ENCODE measurements at regions not wholly inside any gene's neighbourhood (a gene's known extent, or its start where the extent isn't known, plus 50 kb on each side); places are given as distances from the start of the nearest gene placed in this dataset.

GRCh38 chr2:18083806-18084205 lies 205.3 kb downstream of the KCNS3 start:
- Histone ChIP-seq H3K36me3 (ENCODE audit: control insufficient read depth in 4 of 4, insufficient read depth in 4 of 4, low read length in 3 of 4) (no peaks in the 10 kb centered on the region), H3K4me3 (ENCODE audit: control insufficient read depth in 1 of 7, extremely low read depth in 1 of 7, insufficient read depth in 4 of 7, low read depth in 2 of 7, low read length in 6 of 7) (no peak overlapping the region), H3K4me1 (ENCODE audit: control extremely low read depth in 1 of 4, control insufficient read depth in 4 of 4, insufficient read depth in 4 of 4, low read length in 3 of 4) (no peaks in the 10 kb centered on the region), H3K27me3 (replicated peaks in 2 of 5; ENCODE audit: control insufficient read depth in 4 of 5, insufficient read depth in 5 of 5, low read length in 4 of 5) (no peaks in the 10 kb centered on the region), H3K9me3 (ENCODE audit: control extremely low read depth in 1 of 5, control insufficient read depth in 4 of 5, insufficient read depth in 2 of 5, low read depth in 1 of 5, low read length in 4 of 5) (no peaks in the 10 kb centered on the region), H3K27ac (ENCODE audit: insufficient read depth in 1 of 2, low read depth in 1 of 2, low read length in 2 of 2, poor library complexity in 1 of 2, severe bottlenecking in 2 of 2) (no peak overlapping the region)
- 67% methylated on average over 3 of the region's 3 CpGs for WGBS (ENCODE audit: insufficient coverage)
- no peak for DNase-seq
- POLR2A ChIA-PET, result no interaction called here
- CTCF ChIA-PET, result no interaction called here

- no peaks in the 10 kb centered on the region for H3K27me3 ChIP-seq (replicated peaks in 2 of 5; ENCODE audit: control insufficient read depth in 4 of 5, insufficient read depth in 5 of 5, low read length in 4 of 5)
- ChIA-PET CTCF (no interaction called here), POLR2A (no interaction called here)
- no peaks in the 10 kb centered on the region for H3K9me3 ChIP-seq (ENCODE audit: control extremely low read depth in 1 of 5, control insufficient read depth in 4 of 5, insufficient read depth in 2 of 5, low read depth in 1 of 5, low read length in 4 of 5)
- H3K36me3 ChIP-seq (ENCODE audit: control insufficient read depth in 4 of 4, insufficient read depth in 4 of 4, low read length in 3 of 4), result no peaks in the 10 kb centered on the region
- H3K27ac ChIP-seq (ENCODE audit: insufficient read depth in 1 of 2, low read depth in 1 of 2, low read length in 2 of 2, poor library complexity in 1 of 2, severe bottlenecking in 2 of 2), result no peak overlapping the region
- H3K4me1 ChIP-seq (ENCODE audit: control extremely low read depth in 1 of 4, control insufficient read depth in 4 of 4, insufficient read depth in 4 of 4, low read length in 3 of 4), result peaks cover 0 to 11% (median 6%) of the 10 kb centered on the region in 4 experiments
- DNase-seq, result no peak
- H3K4me3 ChIP-seq (ENCODE audit: control insufficient read depth in 1 of 7, extremely low read depth in 1 of 7, insufficient read depth in 4 of 7, low read depth in 2 of 7, low read length in 6 of 7), result no peak overlapping the region
- WGBS (ENCODE audit: insufficient coverage), result 83% methylated on average over 1 of the region's 2 CpGs
Observed at GRCh38 chr2:18078216-18078615, 199.7 kb downstream of the KCNS3 start.

GRCh38 chr2:18077704-18078103 lies 199.2 kb downstream of the KCNS3 start:
- H3K4me3 ChIP-seq (ENCODE audit: control insufficient read depth in 1 of 7, extremely low read depth in 1 of 7, insufficient read depth in 4 of 7, low read depth in 2 of 7, low read length in 6 of 7), result no peak overlapping the region
- ChIA-PET CTCF (no interaction called here), POLR2A (no interaction called here)
- no peaks in the 10 kb centered on the region for H3K9me3 ChIP-seq (ENCODE audit: control extremely low read depth in 1 of 5, control insufficient read depth in 4 of 5, insufficient read depth in 2 of 5, low read depth in 1 of 5, low read length in 4 of 5)
- H3K27me3 ChIP-seq (replicated peaks in 2 of 5; ENCODE audit: control insufficient read depth in 4 of 5, insufficient read depth in 5 of 5, low read length in 4 of 5), result no peaks in the 10 kb centered on the region
- peak; percentile 25 to 91 (median 80) for DNase-seq
- no peak overlapping the region for H3K27ac ChIP-seq (ENCODE audit: insufficient read depth in 1 of 2, low read depth in 1 of 2, low read length in 2 of 2, poor library complexity in 1 of 2, severe bottlenecking in 2 of 2)
- H3K36me3 ChIP-seq (ENCODE audit: control insufficient read depth in 4 of 4, insufficient read depth in 4 of 4, low read length in 3 of 4), result no peaks in the 10 kb centered on the region
- H3K4me1 ChIP-seq (ENCODE audit: control extremely low read depth in 1 of 4, control insufficient read depth in 4 of 4, insufficient read depth in 4 of 4, low read length in 3 of 4), result peaks cover 0 to 11% (median 6%) of the 10 kb centered on the region in 4 experiments
- no CpG with 5 or more reads among the region's 1 CpG for WGBS (ENCODE audit: insufficient coverage)

- Histone ChIP-seq H3K36me3 (ENCODE audit: control insufficient read depth in 4 of 4, insufficient read depth in 4 of 4, low read length in 3 of 4) (no peaks in the 10 kb centered on the region), H3K27ac (ENCODE audit: insufficient read depth in 1 of 2, low read depth in 1 of 2, low read length in 2 of 2, poor library complexity in 1 of 2, severe bottlenecking in 2 of 2) (no peak overlapping the region), H3K27me3 (replicated peaks in 2 of 5; ENCODE audit: control insufficient read depth in 4 of 5, insufficient read depth in 5 of 5, low read length in 4 of 5) (no peaks in the 10 kb centered on the region), H3K9me3 (ENCODE audit: control extremely low read depth in 1 of 5, control insufficient read depth in 4 of 5, insufficient read depth in 2 of 5, low read depth in 1 of 5, low read length in 4 of 5) (no peaks in the 10 kb centered on the region), H3K4me1 (ENCODE audit: control extremely low read depth in 1 of 4, control insufficient read depth in 4 of 4, insufficient read depth in 4 of 4, low read length in 3 of 4) (peaks cover 0 to 11% (median 6%) of the 10 kb centered on the region in 4 experiments), H3K4me3 (ENCODE audit: control insufficient read depth in 1 of 7, extremely low read depth in 1 of 7, insufficient read depth in 4 of 7, low read depth in 2 of 7, low read length in 6 of 7) (no peak overlapping the region)
- 100% methylated on average over 1 of the region's 1 CpG for WGBS (ENCODE audit: insufficient coverage)
- ChIA-PET POLR2A (no interaction called here), CTCF (no interaction called here)
- no peak for DNase-seq
Observed at GRCh38 chr2:18077231-18077630, 198.8 kb downstream of the KCNS3 start.

DNA sequence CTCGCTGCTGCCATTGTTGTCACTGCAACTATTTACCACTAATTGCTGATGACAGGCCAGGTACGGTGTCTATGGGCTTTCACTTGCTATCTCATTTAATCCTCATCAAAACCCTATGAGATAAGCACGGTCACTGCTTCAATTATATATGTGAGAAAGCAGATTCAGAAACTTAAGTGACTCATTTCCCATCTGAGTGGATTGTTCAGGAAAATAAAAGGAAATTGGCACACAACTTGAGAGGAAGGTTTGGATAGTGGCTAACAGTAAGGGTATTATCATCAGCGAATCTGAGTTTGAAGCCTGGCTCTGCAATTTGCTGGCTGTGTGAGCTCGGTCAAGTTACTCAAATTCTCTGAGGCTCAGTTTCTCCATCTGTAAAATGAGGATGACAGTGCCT lies 196.0 kb downstream of the KCNS3 start:
- ChIA-PET POLR2A (no interaction called here), CTCF (no interaction called here)
- Histone ChIP-seq H3K9me3 (ENCODE audit: control extremely low read depth in 1 of 5, control insufficient read depth in 4 of 5, insufficient read depth in 2 of 5, low read depth in 1 of 5, low read length in 4 of 5) (no peaks in the 10 kb centered on the region), H3K4me1 (ENCODE audit: control extremely low read depth in 1 of 4, control insufficient read depth in 4 of 4, insufficient read depth in 4 of 4, low read length in 3 of 4) (peaks cover 0 to 11% (median 6%) of the 10 kb centered on the region in 4 experiments), H3K36me3 (ENCODE audit: control insufficient read depth in 4 of 4, insufficient read depth in 4 of 4, low read length in 3 of 4) (no peaks in the 10 kb centered on the region), H3K27me3 (replicated peaks in 2 of 5; ENCODE audit: control insufficient read depth in 4 of 5, insufficient read depth in 5 of 5, low read length in 4 of 5) (peaks cover 0 to 7% (median 2%) of the 10 kb centered on the region in 5 experiments), H3K4me3 (ENCODE audit: control insufficient read depth in 1 of 7, extremely low read depth in 1 of 7, insufficient read depth in 4 of 7, low read depth in 2 of 7, low read length in 6 of 7) (no peak overlapping the region), H3K27ac (ENCODE audit: insufficient read depth in 1 of 2, low read depth in 1 of 2, low read length in 2 of 2, poor library complexity in 1 of 2, severe bottlenecking in 2 of 2) (no peak overlapping the region)
- 88% methylated on average over 2 of the region's 5 CpGs for WGBS (ENCODE audit: insufficient coverage)
- DNase-seq, result no peak

- no CpG with 5 or more reads among the region's 2 CpGs for WGBS (ENCODE audit: insufficient coverage)
- POLR2A ChIA-PET, result no interaction called here
- H3K27me3 ChIP-seq (replicated peaks in 2 of 5; ENCODE audit: control insufficient read depth in 4 of 5, insufficient read depth in 5 of 5, low read length in 4 of 5), result peaks cover 0 to 7% (median 3%) of the 10 kb centered on the region in 5 experiments
- no peak for DNase-seq
- H3K9me3 ChIP-seq (ENCODE audit: control extremely low read depth in 1 of 5, control insufficient read depth in 4 of 5, insufficient read depth in 2 of 5, low read depth in 1 of 5, low read length in 4 of 5), result no peaks in the 10 kb centered on the region
- H3K36me3 ChIP-seq (ENCODE audit: control insufficient read depth in 4 of 4, insufficient read depth in 4 of 4, low read length in 3 of 4), result no peaks in the 10 kb centered on the region
- H3K27ac ChIP-seq (ENCODE audit: insufficient read depth in 1 of 2, low read depth in 1 of 2, low read length in 2 of 2, poor library complexity in 1 of 2, severe bottlenecking in 2 of 2), result no peak overlapping the region
- peaks cover 0 to 11% (median 6%) of the 10 kb centered on the region in 4 experiments for H3K4me1 ChIP-seq (ENCODE audit: control extremely low read depth in 1 of 4, control insufficient read depth in 4 of 4, insufficient read depth in 4 of 4, low read length in 3 of 4)
- H3K4me3 ChIP-seq (ENCODE audit: control insufficient read depth in 1 of 7, extremely low read depth in 1 of 7, insufficient read depth in 4 of 7, low read depth in 2 of 7, low read length in 6 of 7), result no peak overlapping the region
- CTCF ChIA-PET, result no interaction called here
Observed at GRCh38 chr2:18073601-18074000, 195.1 kb downstream of the KCNS3 start.

DNA sequence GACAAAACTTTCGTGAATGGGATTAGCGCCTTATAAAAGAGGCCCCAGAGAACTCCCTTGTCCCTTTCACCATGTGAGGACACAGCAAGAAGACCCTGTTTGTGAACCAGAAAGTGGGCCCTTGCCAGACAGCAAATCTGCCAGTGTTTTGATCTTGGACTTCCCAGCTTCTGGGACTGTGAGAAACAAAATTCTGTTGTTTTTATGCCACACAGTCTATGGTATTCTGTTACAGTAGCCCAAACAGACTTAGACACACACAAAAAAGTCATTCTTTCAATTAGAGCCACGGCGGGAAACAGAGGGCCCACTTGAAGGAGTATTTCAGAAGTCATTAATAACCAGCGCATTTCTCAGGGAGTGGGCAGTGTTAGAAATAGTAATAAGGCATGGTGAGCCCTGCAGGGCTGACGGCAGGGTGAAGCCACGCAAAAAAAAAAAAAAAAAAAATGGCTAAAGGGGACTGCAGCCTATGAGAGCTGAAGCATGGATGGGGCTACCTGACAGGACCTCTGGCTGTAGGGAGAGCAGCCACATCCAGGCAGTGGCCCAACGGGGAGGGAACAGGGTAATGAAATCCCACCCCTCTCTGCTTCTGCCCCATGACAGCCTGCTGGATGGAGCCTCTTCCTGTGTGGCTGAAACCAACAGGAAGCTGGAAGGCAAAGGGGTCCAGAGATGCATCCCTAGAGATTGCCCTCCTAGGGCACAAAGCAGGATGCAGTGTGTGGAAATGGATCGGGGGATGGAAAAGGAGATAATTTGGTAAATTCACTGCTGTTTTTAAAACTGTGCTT lies 189.3 kb downstream of the KCNS3 start:
- ChIA-PET CTCF (no interaction called here), POLR2A (no interaction called here)
- DNase-seq, result no peak
- Histone ChIP-seq H3K4me3 (ENCODE audit: control insufficient read depth in 1 of 7, extremely low read depth in 1 of 7, insufficient read depth in 4 of 7, low read depth in 2 of 7, low read length in 6 of 7) (no peak overlapping the region), H3K27me3 (replicated peaks in 2 of 5; ENCODE audit: control insufficient read depth in 4 of 5, insufficient read depth in 5 of 5, low read length in 4 of 5) (peaks cover 0 to 15% (median 5%) of the 10 kb centered on the region in 5 experiments), H3K27ac (ENCODE audit: insufficient read depth in 1 of 2, low read depth in 1 of 2, low read length in 2 of 2, poor library complexity in 1 of 2, severe bottlenecking in 2 of 2) (no peak overlapping the region), H3K36me3 (ENCODE audit: control insufficient read depth in 4 of 4, insufficient read depth in 4 of 4, low read length in 3 of 4) (no peaks in the 10 kb centered on the region), H3K4me1 (ENCODE audit: control extremely low read depth in 1 of 4, control insufficient read depth in 4 of 4, insufficient read depth in 4 of 4, low read length in 3 of 4) (no peaks in the 10 kb centered on the region), H3K9me3 (ENCODE audit: control extremely low read depth in 1 of 5, control insufficient read depth in 4 of 5, insufficient read depth in 2 of 5, low read depth in 1 of 5, low read length in 4 of 5) (no peaks in the 10 kb centered on the region)
- 69% methylated on average over 7 of the region's 9 CpGs for WGBS (ENCODE audit: insufficient coverage)
